NCI-H1105 (cell line): ENCODE measurements at regions not wholly inside any gene's neighbourhood (a gene's known extent, or its start where the extent isn't known, plus 50 kb on each side); places are given as distances from the start of the nearest gene placed in this dataset.
"Not testable (repeated sequence)": the region's sequence is repeated elsewhere in the genome, so short reads cannot be mapped to it uniquely, and the experiment has no call there.

Source experiments
- DNase-seq: peaks from one replicate; lab custom pipeline; 2025; lab: John Stamatoyannopoulos, UW

- DNase-seq = no peak
Measured at GRCh38 chr14:106058342-106058741, 532.0 kb downstream of the TMEM121 start.

GRCh38 chr14:106060276-106060975, 534.0 kb downstream of the TMEM121 start:
- DNase-seq = no peak

GRCh38 chr14:106061877-106062500, 535.6 kb downstream of the TMEM121 start:
- peak; percentile 56 for DNase-seq

- DNase-seq = no peak
Measured at GRCh38 chr14:106062502-106063272, 536.3 kb downstream of the TMEM121 start.

DNA sequence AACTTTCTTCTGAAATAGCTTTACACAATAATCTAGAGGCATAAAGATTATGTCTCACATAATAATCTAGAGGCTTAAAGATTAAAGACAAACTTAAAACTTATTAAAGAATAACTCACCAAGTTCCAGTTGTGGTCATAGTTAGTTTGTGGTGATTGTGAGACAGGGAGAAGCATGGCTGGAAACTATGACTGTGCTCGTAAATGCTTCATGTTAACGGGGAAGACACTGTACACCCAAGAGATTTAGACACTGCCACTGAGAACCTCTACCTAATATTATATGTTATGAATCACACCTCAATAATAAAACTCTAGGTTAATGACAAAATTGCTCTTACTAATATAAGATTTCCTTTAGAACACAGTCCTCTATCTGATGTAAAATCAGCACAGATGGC, 541.6 kb downstream of the TMEM121 start:
- no peak for DNase-seq

DNA sequence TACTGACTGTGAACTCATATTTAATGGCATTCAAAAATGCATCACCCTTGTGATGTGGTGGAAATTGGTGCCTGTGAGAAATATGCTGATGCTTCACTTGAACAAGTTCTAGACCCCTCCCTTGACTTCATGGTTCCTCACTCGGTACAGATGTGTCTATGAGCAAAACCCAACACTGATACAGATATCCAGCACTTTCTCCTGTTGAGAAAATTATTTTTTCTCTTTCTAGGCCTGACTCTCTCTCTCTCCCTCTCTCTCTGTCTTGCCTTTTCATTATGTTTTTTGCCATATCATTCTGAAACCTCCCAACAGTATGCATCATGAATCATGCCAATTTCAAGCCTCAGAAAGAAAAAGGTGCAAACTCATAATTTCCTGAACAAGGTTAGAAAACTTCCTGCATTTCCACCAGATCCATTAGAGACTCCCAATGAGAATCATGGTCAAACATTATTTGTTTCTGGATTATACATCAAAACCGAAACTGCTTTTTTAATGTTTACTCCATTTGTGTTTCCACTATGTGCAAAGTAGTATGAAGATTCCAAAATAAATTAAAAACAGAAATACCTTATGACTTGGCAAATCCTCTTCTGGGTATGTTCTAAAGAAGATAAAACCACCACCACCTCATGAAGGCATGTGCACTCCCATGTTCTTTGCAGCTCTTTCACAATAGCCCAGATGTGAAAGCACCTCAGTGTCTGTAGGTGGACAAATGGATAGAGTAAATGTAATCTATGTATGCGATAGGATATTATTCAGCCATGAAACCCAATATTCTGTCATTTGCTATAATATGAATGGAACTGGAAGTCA, 543.6 kb downstream of the TMEM121 start:
- no peak for DNase-seq

- no peak for DNase-seq
Measured at GRCh38 chr14:106080922-106081321, 554.5 kb downstream of the TMEM121 start.

DNA sequence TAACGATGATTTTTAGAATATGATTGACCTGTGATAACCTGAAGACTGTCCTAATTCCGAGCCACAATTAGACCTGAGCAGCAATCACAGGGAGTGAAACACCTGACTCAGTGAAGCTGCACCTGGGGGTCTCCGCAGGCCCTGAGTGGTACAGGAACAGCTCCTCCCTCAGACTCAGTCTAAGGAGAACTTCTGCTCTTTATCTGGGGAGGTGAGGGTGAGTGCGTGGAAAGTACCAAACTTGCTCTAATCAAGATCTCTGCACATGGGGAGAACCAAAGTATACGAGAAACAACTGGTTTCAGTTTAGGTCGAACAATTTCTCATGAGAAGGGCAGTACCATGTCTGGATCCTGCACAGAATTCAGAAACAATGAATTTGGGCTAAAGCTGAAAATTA, 555.3 kb downstream of the TMEM121 start:
- not testable (repeated sequence) for DNase-seq

GRCh38 chr14:106083082-106083481, 556.7 kb downstream of the TMEM121 start:
- DNase-seq = no peak

DNA sequence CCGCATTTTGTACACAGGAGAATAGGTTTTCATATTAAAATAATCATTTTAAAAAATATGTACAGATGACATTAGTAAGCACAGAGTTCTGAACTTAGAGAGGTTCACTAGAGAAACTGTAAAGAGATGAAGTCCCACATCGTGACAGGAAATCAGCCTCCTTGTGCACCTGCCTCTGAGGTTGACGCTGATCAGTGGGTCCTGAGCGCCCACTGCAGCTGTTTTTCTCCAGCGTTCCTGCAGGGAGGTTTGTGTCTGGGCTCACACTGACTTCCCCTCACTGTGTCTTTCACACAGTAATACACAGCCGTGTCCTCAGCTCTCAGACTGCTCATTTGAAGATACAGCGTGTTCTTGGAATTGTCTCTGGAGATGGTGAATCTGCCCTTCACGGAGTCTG, 561.5 kb downstream of the TMEM121 start:
- DNase-seq = no peak

DNA sequence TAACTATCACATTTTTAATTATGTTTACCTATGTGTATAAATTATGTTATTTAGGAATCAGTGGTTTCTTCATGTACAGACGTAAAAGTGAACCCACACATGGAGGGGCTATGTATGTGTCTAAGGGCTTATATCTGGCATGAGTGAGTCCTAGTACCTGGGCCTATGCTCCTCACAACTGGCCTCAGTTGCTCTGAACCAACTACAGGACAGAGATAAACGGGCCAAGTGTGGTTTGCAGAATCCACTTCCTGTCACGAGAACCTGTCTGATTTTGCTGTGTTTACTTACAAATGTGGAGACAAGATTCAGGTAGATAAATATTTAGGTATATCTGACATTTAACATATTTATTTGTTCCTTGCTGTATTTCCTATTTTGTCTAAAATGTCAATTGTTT, 562.5 kb downstream of the TMEM121 start:
- not testable (repeated sequence) for DNase-seq

GRCh38 chr14:106094654-106095189, 568.3 kb downstream of the TMEM121 start:
- no peak for DNase-seq

GRCh38 chr14:106107703-106108102, 581.3 kb downstream of the TMEM121 start:
- no peak for DNase-seq

DNA sequence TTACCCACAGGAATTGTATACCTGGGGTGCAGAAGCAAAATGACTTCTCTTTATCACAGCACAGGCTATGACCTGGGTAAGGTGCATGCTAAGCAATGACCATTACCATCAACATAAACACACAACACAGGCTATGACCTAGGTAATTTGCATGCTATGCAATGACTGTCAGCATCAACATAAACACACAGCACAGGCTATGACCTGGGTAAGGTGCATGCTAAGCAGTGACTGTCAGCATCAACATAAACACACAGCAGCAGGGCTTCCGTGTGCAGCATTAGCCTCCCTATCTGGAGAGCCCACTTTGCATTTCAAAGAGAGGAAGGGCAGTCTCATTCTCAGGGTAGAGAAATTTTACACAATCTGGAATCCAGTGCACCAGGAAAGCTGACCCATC, 583.0 kb downstream of the TMEM121 start:
- no peak for DNase-seq

GRCh38 chr14:106115401-106115800, 589.0 kb downstream of the TMEM121 start:
- DNase-seq = no peak

GRCh38 chr14:106116339-106116930, 590.1 kb downstream of the TMEM121 start:
- not testable (repeated sequence) for DNase-seq

GRCh38 chr14:106120101-106120500, 593.7 kb downstream of the TMEM121 start:
- DNase-seq = no peak

DNA sequence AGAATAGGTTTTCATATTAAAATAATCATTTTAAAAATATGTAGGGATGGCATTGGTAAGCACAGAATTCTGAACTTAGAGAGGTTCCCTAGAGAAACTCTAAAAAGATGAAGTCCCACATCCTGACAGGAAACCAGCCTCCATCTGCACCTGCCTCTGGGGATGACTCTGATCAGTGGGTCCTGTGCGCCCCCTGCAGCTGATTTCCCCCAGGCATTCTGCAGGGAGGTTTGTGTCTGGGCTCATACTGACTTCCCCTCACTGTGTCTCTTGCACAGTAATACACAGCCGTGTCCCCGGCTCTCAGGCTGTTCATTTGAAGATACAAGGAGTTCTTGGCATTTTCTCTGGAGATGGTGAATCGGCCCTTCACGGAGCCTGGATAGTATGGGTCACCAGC, 602.9 kb downstream of the TMEM121 start:
- no peak for DNase-seq

DNA sequence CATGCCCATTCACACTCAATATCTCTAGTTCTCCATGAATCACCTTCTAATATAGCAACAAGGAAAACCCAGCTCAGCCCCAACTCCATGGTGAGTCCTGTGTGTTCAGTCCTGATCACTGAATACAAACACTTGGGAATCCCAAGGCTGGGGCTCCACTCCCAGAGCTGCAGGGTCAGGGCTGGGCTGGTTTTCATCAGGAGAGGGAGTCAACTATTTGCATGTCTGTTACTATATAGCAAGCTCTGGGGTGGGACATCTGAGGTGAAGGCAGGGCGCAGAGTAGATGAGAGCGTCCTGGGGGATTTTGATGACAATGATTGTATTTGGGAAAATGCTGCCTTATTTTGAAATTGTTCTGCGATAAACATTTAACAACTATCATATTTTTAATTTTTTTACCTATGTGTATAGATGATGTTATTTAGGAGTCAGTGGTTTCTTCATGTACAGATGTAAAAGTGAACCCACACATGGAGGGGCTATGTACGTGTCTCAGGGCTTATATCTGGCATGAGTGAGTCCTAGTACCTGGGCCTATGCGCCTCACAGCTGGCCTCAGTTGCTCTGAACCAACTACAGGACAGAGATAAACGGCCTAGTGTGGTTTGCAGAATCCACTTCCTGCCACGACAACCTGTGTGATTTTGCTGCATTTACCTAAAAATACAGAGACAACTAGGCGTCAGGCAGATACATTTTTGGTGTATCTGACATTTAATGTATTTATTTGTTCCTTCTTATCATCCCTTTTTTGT, 603.7 kb downstream of the TMEM121 start:
- not testable (repeated sequence) for DNase-seq

DNA sequence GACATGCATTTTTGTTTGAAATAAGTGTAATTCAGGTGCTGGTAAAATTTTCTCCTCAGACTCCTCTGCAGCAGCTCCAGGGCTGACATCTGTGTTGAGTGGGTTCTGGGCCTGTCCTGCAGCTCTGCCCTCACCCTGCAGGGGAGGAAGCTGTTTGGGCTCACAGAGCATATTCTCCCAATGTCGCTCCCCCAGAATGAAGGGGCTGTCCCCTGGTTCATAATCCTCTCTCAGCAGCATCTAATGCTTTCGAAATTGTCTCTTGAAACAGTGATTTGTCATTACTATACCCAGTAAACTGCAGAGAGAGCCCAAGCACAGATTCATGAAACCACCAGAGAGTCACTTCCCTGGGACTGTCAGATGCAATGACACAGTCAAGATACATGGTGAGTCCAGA, 606.7 kb downstream of the TMEM121 start:
- DNase-seq = not testable (repeated sequence)

- no peak for DNase-seq
Measured at GRCh38 chr14:106134886-106135285, 608.5 kb downstream of the TMEM121 start.
